Fibroblast of pulmonary artery (primary cell): ENCODE measurements at regions not wholly inside any gene's neighbourhood (a gene's known extent, or its start where the extent isn't known, plus 50 kb on each side); places are given as distances from the start of the nearest gene placed in this dataset.

ENCODE experiments used
- DNase-seq: peaks from one replicate; pipeline ENCODE4 v3.0.0-alpha.2; 2010; ENCODE audit warnings: low read depth
- H3K4me3 ChIP-seq: replicated peaks from 2 replicates; pipeline ENCODE4 v1.5.1; 2011; ENCODE audit warnings: low read depth, mild to moderate bottlenecking, control low read depth, low read length, moderate library complexity
- CTCF ChIP-seq: IDR thresholded peaks from 2 replicates; pipeline ENCODE4 v1.5.1; 2011; ENCODE audit warnings: mild to moderate bottlenecking, control low read depth, low read length, inconsistent platforms; ENCODE audit errors: missing control alignments

- no peak for TF ChIP-seq CTCF
- DNase-seq, result no peak
- no peak overlapping the region for H3K4me3 ChIP-seq
Measured at GRCh38 chr6:100144991-100145390, 151.0 kb upstream of the MCHR2 start.

- no peak overlapping the region for H3K4me3 ChIP-seq
- DNase-seq, result no peak
- no peak for TF ChIP-seq CTCF
Measured at GRCh38 chr6:100138346-100139022, 144.5 kb upstream of the MCHR2 start.

- H3K4me3 ChIP-seq, result no peak overlapping the region
- TF ChIP-seq CTCF, result no peak
- no peak for DNase-seq
Measured at GRCh38 chr6:100137759-100138158, 143.7 kb upstream of the MCHR2 start.

- DNase-seq, result no peak
- H3K4me3 ChIP-seq, result no peak overlapping the region
- no peak for TF ChIP-seq CTCF
Measured at GRCh38 chr6:100136590-100136989, 142.6 kb upstream of the MCHR2 start.

- DNase-seq, result no peak
- H3K4me3 ChIP-seq, result no peak overlapping the region
Measured at GRCh38 chr6:100135977-100136376, 142.0 kb upstream of the MCHR2 start.

GRCh38 chr6:100134703-100135102 is 140.7 kb upstream of the MCHR2 start:
- peak; percentile 46 for DNase-seq
- TF ChIP-seq CTCF, result no peak
- no peak overlapping the region for H3K4me3 ChIP-seq

More at GRCh38 chr6:100135977-100136376, 142.0 kb upstream of the MCHR2 start:
- TF ChIP-seq CTCF, result no peak

- DNase-seq, result peak; percentile 11
- no peak overlapping the region for H3K4me3 ChIP-seq
- TF ChIP-seq CTCF, result no peak
Measured at GRCh38 chr6:100134297-100134696, 140.3 kb upstream of the MCHR2 start.
